ENCODE measurements at regions not wholly inside any gene's neighbourhood (a gene's known extent, or its start where the extent isn't known, plus 50 kb on each side); places are given as distances from the start of the nearest gene placed in this dataset.

GRCh38 chr4:127304356-127304755 is 328.4 kb upstream of the INTU start (continued):
- TF ChIP-seq PKNOX1 (IDR thresholded peaks at IDR 0.05) (no peak), E2F8 (IDR thresholded peaks at IDR 0.05; ENCODE audit: low read depth, partially characterized antibody) (no peak), HSF1 (IDR thresholded peaks at IDR 0.05; ENCODE audit: low read depth, low read length) (no peak), E2F4 (IDR thresholded peaks at IDR 0.05; ENCODE audit: low read depth, low read length) (no peak), ATF2 (IDR thresholded peaks at IDR 0.05; ENCODE audit: low read length) (no peak)
